Heart left ventricle (tissue), 16 donors: ENCODE measurements at regions not wholly inside any gene's neighbourhood (a gene's known extent, or its start where the extent isn't known, plus 50 kb on each side); places are given as distances from the start of the nearest gene placed in this dataset.
"Not testable (repeated sequence)": the region's sequence is repeated elsewhere in the genome, so short reads cannot be mapped to it uniquely, and the experiment has no call there.

Source experiments
- ATAC-seq, 4 donors: fragments of 200-7000 bp; cut with Tn5 transposase; one replicate each; pipeline ENCODE4 v1.9.1; 2020 to 2022; ENCODE audit warnings: moderate library complexity in 4 of 4, mild to moderate bottlenecking in 3 of 4, moderate number of reproducible peaks in 1 of 4
- DNase-seq, 5 donors: peaks; one replicate each; pipeline ENCODE4 v3.0.0-alpha.2; 2020
- H3K27ac ChIP-seq, 12 donors: fragments of 200-600 bp; sonication (generic) in 4 of 12; one replicate each; pipeline versions ENCODE4 v1.5.0 to v1.8.0; 2016 to 2022; ENCODE audit warnings: mild to moderate bottlenecking in 2 of 12
- H3K27me3 ChIP-seq, 9 donors: fragments of 200-600 bp; sonication (generic) in 2 of 9; one replicate each; pipeline versions ENCODE4 v1.5.1 to v1.8.0; 2016 to 2022; ENCODE audit warnings: mild to moderate bottlenecking in 3 of 9
- H3K36me3 ChIP-seq, 9 donors: fragments of 200-600 bp; sonication (generic) in 2 of 9; one replicate each; pipeline versions ENCODE4 v1.5.0 to v1.8.0; 2018 to 2022; ENCODE audit warnings: mild to moderate bottlenecking in 2 of 9
- H3K4me1 ChIP-seq, 12 donors: fragments of 200-600 bp; sonication (generic) in 4 of 12; one replicate each; pipeline versions ENCODE4 v1.5.0 to v1.8.0; 2016 to 2022; ENCODE audit warnings: mild to moderate bottlenecking in 3 of 12
- H3K4me3 ChIP-seq, 12 donors: fragments of 200-600 bp; sonication (generic) in 4 of 12; one replicate each; pipeline versions ENCODE4 v1.5.0 to v1.8.0; 2017 to 2022; ENCODE audit warnings: mild to moderate bottlenecking in 9 of 12, moderate library complexity in 4 of 12
- H3K9me3 ChIP-seq, 12 donors: fragments of 200-600 bp; sonication (generic) in 4 of 12; one replicate each; pipeline versions ENCODE4 v1.5.0 to v1.8.0; 2016 to 2022; ENCODE audit warnings: mild to moderate bottlenecking in 1 of 12
- CTCF ChIP-seq, 12 donors: fragments of 200-600 bp; sonication (generic) in 4 of 12; IDR thresholded peaks; one replicate each; pipeline versions ENCODE4 v1.5.0 to v1.8.0; 2018 to 2022; ENCODE audit warnings: antibody characterized with exemption in 12 of 12, mild to moderate bottlenecking in 5 of 12
- POLR2A ChIP-seq, 2 donors: fragments of 450-650 bp; IDR thresholded peaks; one replicate each; pipeline ENCODE4 v1.6.1; 2017; ENCODE audit warnings: antibody characterized with exemption in 2 of 2, mild to moderate bottlenecking in 2 of 2, moderate library complexity in 2 of 2
- WGBS, 4 donors: extraction: QIAGEN DNeasy Blood & Tissue Kit in 2 of 4; methylation state at CpG; one replicate each; pipeline versions ENCODE4 v1.1.5 to v1.1.7; 2013 to 2018; 5-methylcytosine and 5-hydroxymethylcytosine counted together
- intact Hi-C, 10 donors: fragments of 100-400 bp; cut with DNase I; formaldehyde crosslinking; loops; one replicate each; pipeline versions ENCODE4 v1.11.1 to v1.14.2; 2022
- microRNA-seq, 4 donors: library from miRNA; unstranded; fragments of <30 nt; microRNA quantifications; one replicate each; pipeline versions ENCODE4 to v1.2.0, GENCODE V29; 2017 to 2020
- donor health status: ischemic (EF 13 %, LVEDD 7.1; RV severe dilation, severe dysfunction).
- donor health status: healthy with polysubstance abuse.
- donor health status: DM: no; HTN: yes; CAD: no.
- donor health status: DM: no; HTN: no; CAD: no.
- donor health status: ischemic (EF 25% LVEDD 6.9; RV normal size, moderate dysfunction).
- donor health status: ischemic (EF 25% LVEDD 5.7; RV mildly dilated, moderate dysfunction).
- donor health status: healthy.
- donor health status: DM: yes; HTN: yes; CAD: no.
- donor health status: ischemic (EF 35%, LVEDD 5.7; RV mildly dilated, moderate dysfunction).
- donor health status: nonischemic (EF 11% LVEDD 7.7; RV severe dilation, severe dysfunction).
- donor health status: DM: yes; HTN: yes; CAD: no.
- donor health status: PGD.
- donor health status: ischemic (EF 29% LVEDD 5.4; RV normal size, mild dysfunction).
- donor health status: nonischemic (EF 23%, LVEDD 6.1; RV moderate dilation, normal function).

GRCh38 chr9:63728287-63728686 is 1556.7 kb downstream of the FOXD4L5 start:
- whole genome bisulfite sequencing, 4 donors = 34 to 61% (median 42%) methylated on average over 2 to 3 of the region's 3 CpGs
- Histone ChIP-seq H3K9me3 (no peaks in the 10 kb centered on the region), H3K27me3 (no peaks in the 10 kb centered on the region), H3K27ac (no peak overlapping the region), H3K4me3 (no peak overlapping the region), H3K36me3 (no peaks in the 10 kb centered on the region), H3K4me1 (no peaks in the 10 kb centered on the region)
- TF ChIP-seq CTCF (IDR thresholded peaks at IDR 0.05) (no peak), POLR2A (IDR thresholded peaks at IDR 0.05) (no peak)
- no peak for DNase-seq
- no peak for ATAC-seq
- intact Hi-C loops = no loop called here

- H3K36me3 ChIP-seq, H3K27me3 ChIP-seq, H3K27ac ChIP-seq, DNase-seq, H3K4me1 ChIP-seq, intact Hi-C loops, H3K9me3 ChIP-seq, ATAC-seq, H3K4me3 ChIP-seq: not testable (repeated sequence)
- 57 to 73% (median 60%) methylated on average over 20 to 21 of the region's 21 CpGs for WGBS, 4 donors
Measured at GRCh38 chr9:63708285-63708684, 1576.7 kb downstream of the FOXD4L5 start.

- WGBS, 4 donors = 71 to 78% (median 75%) methylated on average over 6 to 25 of the region's 25 CpGs
- H3K27me3 ChIP-seq, H3K9me3 ChIP-seq, H3K36me3 ChIP-seq, DNase-seq, H3K4me3 ChIP-seq, intact Hi-C loops, ATAC-seq, H3K4me1 ChIP-seq, H3K27ac ChIP-seq: not testable (repeated sequence)
Measured at GRCh38 chr9:63704456-63704855, 1580.6 kb downstream of the FOXD4L5 start.

- H3K4me3 ChIP-seq = peak overlapping the region in 5 of 12 donors; percentile 25 to 40 (median 32)
- DNase-seq = peak in 4 of 5 donors; percentile 32 to 67 (median 60)
- H3K36me3 ChIP-seq, ATAC-seq, H3K9me3 ChIP-seq, H3K27me3 ChIP-seq, intact Hi-C loops, H3K4me1 ChIP-seq: not testable (repeated sequence)
- peak overlapping the region in 1 of 12 donors; percentile 33 for H3K27ac ChIP-seq
- WGBS, 4 donors = 47 to 71% (median 58%) methylated on average over 11 to 38 of the region's 38 CpGs
Measured at GRCh38 chr9:63703670-63704069, 1581.3 kb downstream of the FOXD4L5 start.

GRCh38 chr9:63703138-63703665 is 1581.8 kb downstream of the FOXD4L5 start:
- H3K9me3 ChIP-seq, H3K36me3 ChIP-seq, ATAC-seq, H3K4me1 ChIP-seq, DNase-seq, H3K27me3 ChIP-seq, intact Hi-C loops: not testable (repeated sequence)
- WGBS, 4 donors = 59 to 72% (median 61%) methylated on average over 23 to 39 of the region's 39 CpGs
- Histone ChIP-seq H3K27ac (peak overlapping the region in 1 of 12 donors; percentile 33), H3K4me3 (peak overlapping the region in 5 of 12 donors; percentile 25 to 40 (median 32))

Small RNA genes lying in the stretch of these regions (microRNA-seq; reads per million reads assigned to microRNA genes)
- gene MIR4477B = 0 reads per million in 4 donors
